Adipocyte (in vitro differentiated cells): ENCODE measurements at regions not wholly inside any gene's neighbourhood (a gene's known extent, or its start where the extent isn't known, plus 50 kb on each side); places are given as distances from the start of the nearest gene placed in this dataset.

Experiments
- DNase-seq: peaks from one replicate; pipeline ENCODE4 v3.0.0-alpha.2; 2015; ENCODE audit warnings: low read depth
- H3K27me3 ChIP-seq: replicated peaks from 2 replicates; pipeline ENCODE4 v1.7.0; 2013; ENCODE audit warnings: mild to moderate bottlenecking, low read length, moderate library complexity; ENCODE audit not compliant: control insufficient read depth, insufficient read depth
- H3K36me3 ChIP-seq: 2 replicates; pipeline ENCODE4 v1.7.0; 2013; ENCODE audit warnings: low read length, mild to moderate bottlenecking, moderate library complexity; ENCODE audit not compliant: control insufficient read depth, insufficient read depth, severe bottlenecking
- H3K4me1 ChIP-seq: 2 replicates; pipeline ENCODE4 v1.7.0; 2013; ENCODE audit warnings: mild to moderate bottlenecking, low read length, moderate library complexity; ENCODE audit not compliant: control insufficient read depth, insufficient read depth
- H3K4me3 ChIP-seq: 2 replicates; pipeline ENCODE4 v1.7.0; 2013; ENCODE audit warnings: mild to moderate bottlenecking, low read length, moderate library complexity
- H3K9ac ChIP-seq: 2 replicates; pipeline ENCODE4 v1.7.0; 2013; ENCODE audit warnings: mild to moderate bottlenecking, low read length, moderate library complexity
- H3K9me3 ChIP-seq: 2 replicates; pipeline ENCODE4 v1.7.0; 2013; ENCODE audit warnings: mild to moderate bottlenecking, low read length, moderate library complexity; ENCODE audit not compliant: control insufficient read depth

- no peaks in the 10 kb centered on the region for H3K36me3 ChIP-seq
- DNase-seq = peak; percentile 26
- H3K9me3 ChIP-seq = no peaks in the 10 kb centered on the region
Observed at GRCh38 chr6:14804001-14804784, 441.7 kb upstream of the JARID2 start.

GRCh38 chr6:14804785-14805210, 441.1 kb upstream of the JARID2 start:
- no peaks in the 10 kb centered on the region for H3K27me3 ChIP-seq
- no peaks in the 10 kb centered on the region for H3K36me3 ChIP-seq
- peaks cover 8% of the 10 kb centered on the region for H3K4me1 ChIP-seq
- no peak overlapping the region for H3K4me3 ChIP-seq
- DNase-seq = peak; percentile 30
- peak overlapping the region; percentile 5 for H3K9ac ChIP-seq
- no peaks in the 10 kb centered on the region for H3K9me3 ChIP-seq

More at GRCh38 chr6:14804001-14804784, 441.7 kb upstream of the JARID2 start:
- H3K27me3 ChIP-seq = no peaks in the 10 kb centered on the region
- peaks cover 8% of the 10 kb centered on the region for H3K4me1 ChIP-seq
- H3K4me3 ChIP-seq = no peak overlapping the region
- peak overlapping the region; percentile 5 for H3K9ac ChIP-seq

GRCh38 chr6:14806101-14806500, 439.8 kb upstream of the JARID2 start:
- H3K36me3 ChIP-seq = no peaks in the 10 kb centered on the region
- no peaks in the 10 kb centered on the region for H3K9me3 ChIP-seq
- H3K27me3 ChIP-seq = no peaks in the 10 kb centered on the region
- H3K4me3 ChIP-seq = no peak overlapping the region
- H3K9ac ChIP-seq = no peak overlapping the region
- H3K4me1 ChIP-seq = peaks cover 8% of the 10 kb centered on the region
- DNase-seq = no peak

- Histone ChIP-seq H3K27me3 (no peaks in the 10 kb centered on the region), H3K9me3 (no peaks in the 10 kb centered on the region), H3K4me1 (peaks cover 8% of the 10 kb centered on the region), H3K9ac (no peak overlapping the region), H3K4me3 (no peak overlapping the region), H3K36me3 (no peaks in the 10 kb centered on the region)
- no peak for DNase-seq
Observed at GRCh38 chr6:14807130-14807529, 438.7 kb upstream of the JARID2 start.

DNA sequence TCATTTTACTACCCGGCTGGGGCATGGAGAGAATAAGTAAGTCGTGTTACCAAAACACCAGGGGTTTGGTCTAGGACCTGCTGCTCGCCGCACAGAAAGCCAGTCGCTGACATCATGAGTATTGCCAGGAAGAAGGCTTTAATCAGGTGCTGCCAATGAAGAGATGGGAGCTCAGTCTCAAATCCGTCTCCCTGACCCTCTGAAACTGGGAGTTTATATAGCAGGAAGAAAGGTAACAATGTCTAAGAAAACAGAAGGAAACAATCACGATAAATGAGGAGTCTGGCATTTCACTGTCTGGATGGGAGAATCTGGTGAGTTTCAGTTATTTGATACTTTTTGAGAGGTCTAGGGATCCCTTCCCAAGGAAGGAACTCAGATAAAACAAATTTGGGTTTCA, 437.9 kb upstream of the JARID2 start:
- DNase-seq = no peak
- H3K4me3 ChIP-seq = no peak overlapping the region
- peaks cover 8% of the 10 kb centered on the region for H3K4me1 ChIP-seq
- no peaks in the 10 kb centered on the region for H3K9me3 ChIP-seq
- no peaks in the 10 kb centered on the region for H3K27me3 ChIP-seq
- no peak overlapping the region for H3K9ac ChIP-seq
- no peaks in the 10 kb centered on the region for H3K36me3 ChIP-seq

GRCh38 chr6:14810021-14810420, 435.8 kb upstream of the JARID2 start:
- no peak for DNase-seq
- H3K36me3 ChIP-seq = no peaks in the 10 kb centered on the region
- H3K9me3 ChIP-seq = no peaks in the 10 kb centered on the region
- no peak overlapping the region for H3K9ac ChIP-seq
- H3K27me3 ChIP-seq = no peaks in the 10 kb centered on the region
- no peak overlapping the region for H3K4me3 ChIP-seq
- peaks cover under 1% of the 10 kb centered on the region for H3K4me1 ChIP-seq

DNA sequence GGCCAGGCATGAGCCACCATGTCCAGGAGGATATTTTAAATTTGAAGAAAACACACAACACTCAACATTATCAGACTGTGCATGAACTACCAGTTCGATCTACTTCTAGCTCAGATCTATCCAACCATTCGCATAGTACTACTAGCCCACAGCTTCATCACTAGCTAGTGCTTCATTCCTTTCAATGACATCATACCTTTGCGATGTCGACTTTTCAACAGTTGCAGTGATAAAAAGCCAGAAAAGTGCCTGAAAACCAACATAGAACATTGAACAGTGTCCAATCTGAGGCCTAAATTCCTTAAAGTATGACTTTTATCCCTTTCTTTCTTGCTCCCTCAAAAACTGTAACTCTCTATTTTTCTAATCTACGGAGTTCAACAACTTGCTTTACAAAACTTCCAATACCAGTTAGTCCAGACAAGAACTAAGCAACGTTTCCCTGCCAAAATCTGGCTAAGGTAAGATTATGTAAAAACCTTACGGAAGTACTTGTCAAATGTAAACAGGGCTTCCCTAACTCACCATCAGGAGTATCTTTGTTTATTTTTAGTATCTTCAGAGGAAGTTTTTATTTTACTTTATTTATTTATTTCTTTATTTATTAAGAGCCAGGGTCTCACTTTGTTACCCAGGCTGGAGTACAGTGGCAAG, 434.0 kb upstream of the JARID2 start:
- Histone ChIP-seq H3K9me3 (no peaks in the 10 kb centered on the region), H3K9ac (no peak overlapping the region), H3K4me1 (peaks cover 12% of the 10 kb centered on the region), H3K4me3 (no peak overlapping the region), H3K27me3 (no peaks in the 10 kb centered on the region), H3K36me3 (no peaks in the 10 kb centered on the region)
- DNase-seq = no peak

- no peak for DNase-seq
- Histone ChIP-seq H3K27me3 (no peaks in the 10 kb centered on the region), H3K36me3 (no peaks in the 10 kb centered on the region), H3K4me1 (peaks cover 24% of the 10 kb centered on the region), H3K4me3 (no peak overlapping the region), H3K9me3 (no peaks in the 10 kb centered on the region), H3K9ac (no peak overlapping the region)
Observed at GRCh38 chr6:14814016-14814415, 431.9 kb upstream of the JARID2 start.

GRCh38 chr6:14816116-14816859, 429.6 kb upstream of the JARID2 start:
- Histone ChIP-seq H3K9me3 (no peaks in the 10 kb centered on the region), H3K4me1 (peaks cover 36% of the 10 kb centered on the region), H3K36me3 (no peaks in the 10 kb centered on the region), H3K27me3 (no peaks in the 10 kb centered on the region), H3K4me3 (no peak overlapping the region), H3K9ac (no peak overlapping the region)
- no peak for DNase-seq

GRCh38 chr6:14817074-14817473, 428.8 kb upstream of the JARID2 start:
- no peak overlapping the region for H3K9ac ChIP-seq
- DNase-seq = no peak
- no peaks in the 10 kb centered on the region for H3K27me3 ChIP-seq
- peaks cover 37% of the 10 kb centered on the region for H3K4me1 ChIP-seq
- H3K36me3 ChIP-seq = no peaks in the 10 kb centered on the region
- no peak overlapping the region for H3K4me3 ChIP-seq
- H3K9me3 ChIP-seq = no peaks in the 10 kb centered on the region

GRCh38 chr6:14818422-14818884, 427.4 kb upstream of the JARID2 start:
- DNase-seq = no peak
- no peaks in the 10 kb centered on the region for H3K9me3 ChIP-seq
- H3K9ac ChIP-seq = no peak overlapping the region
- H3K27me3 ChIP-seq = no peaks in the 10 kb centered on the region
- peaks cover 41% of the 10 kb centered on the region for H3K4me1 ChIP-seq
- no peak overlapping the region for H3K4me3 ChIP-seq
- H3K36me3 ChIP-seq = no peaks in the 10 kb centered on the region
